K562 (cell line): ENCODE measurements at regions not wholly inside any gene's neighbourhood (a gene's known extent, or its start where the extent isn't known, plus 50 kb on each side); places are given as distances from the start of the nearest gene placed in this dataset.

Source experiments
- ATAC-seq: fragments of 200-7000 bp; cut with Tn5 transposase; 3 replicates; pipeline ENCODE4 v1.9.1; 2020; ENCODE audit warnings: moderate library complexity
- BruUV-seq: library from RNA; stranded (reverse); fragments of 400-500 nt; replicated peaks from 2 replicates; lab custom pipeline; 2021; lab: Mats Ljungman, UMichigan
- CTCF ChIA-PET: fragments of 300-600 bp; formaldehyde crosslinking; extraction: SDS; loops from one replicate; lab custom pipeline; 2021; ENCODE audit warnings: low intra/inter-chr PET ratio; lab: Yijun Ruan, JAX
- POLR2A ChIA-PET: fragments of 300-600, 350-650 bp; sonication (Branson Sonifier 250); formaldehyde crosslinking; extraction: SDS; loops from one replicate; lab custom pipeline; 2021; ENCODE audit warnings: antibody characterized with exemption, inconsistent platforms; lab: Yijun Ruan, JAX
- DNase-seq, 4 experiments: peaks; one replicate each; pipeline versions ENCODE4 v3.0.0 to v3.0.0-alpha.2; 2011 to 2018; ENCODE audit warnings: low spot score in 3 of 4, mixed read lengths in 3 of 4; ENCODE audit errors: extremely low read depth in 1 of 4
- FAIRE-seq: peaks from 2 replicates; lab custom pipeline; 2011; peaks lifted over from hg19 to GRCh38; lab: Jason Lieb, UNC
- H2AFZ ChIP-seq: 2 replicates; pipeline ENCODE4 v1.6.0; 2011; ENCODE audit warnings: low read depth, low read length, control low read depth, inconsistent platforms
- H3K27ac ChIP-seq: fragments of 200-600 bp; 3 replicates; pipeline ENCODE4 v1.8.0; 2011; ENCODE audit warnings: low read depth, mild to moderate bottlenecking, control low read depth, inconsistent platforms, low read length, moderate library complexity, mixed read lengths; ENCODE audit errors: extremely low read depth
- H3K27me3 ChIP-seq, 2 experiments: fragments of 300-600 bp in 1 of 2; 2 replicates in 1 of 2; 3 replicates in 1 of 2; pipeline versions ENCODE4 v1.6.0 to v1.8.0; 2011; ENCODE audit warnings: inconsistent platforms in 2 of 2, low read length in 2 of 2, mild to moderate bottlenecking in 1 of 2, mixed read lengths in 1 of 2, moderate library complexity in 1 of 2; ENCODE audit not compliant: control insufficient read depth in 2 of 2, insufficient read depth in 2 of 2
- H3K36me3 ChIP-seq: fragments of 300-600 bp; 3 replicates; pipeline ENCODE4 v1.8.0; 2011; ENCODE audit warnings: mild to moderate bottlenecking, low read length, inconsistent platforms; ENCODE audit not compliant: control insufficient read depth, insufficient read depth
- H3K4me1 ChIP-seq, 2 experiments: fragments of 200-600 bp in 1 of 2; replicated peaks in 1 of 2; 2 replicates in 1 of 2; 3 replicates in 1 of 2; pipeline versions ENCODE4 v1.5.1 to v1.8.0; 2011; ENCODE audit warnings: inconsistent platforms in 2 of 2, low read length in 2 of 2, mild to moderate bottlenecking in 1 of 2, mixed read lengths in 1 of 2, moderate library complexity in 1 of 2; ENCODE audit not compliant: control insufficient read depth in 2 of 2, insufficient read depth in 2 of 2
- H3K4me2 ChIP-seq: 2 replicates; pipeline ENCODE4 v1.6.1; 2011; ENCODE audit warnings: low read length, control low read depth, inconsistent platforms, mixed read lengths; ENCODE audit not compliant: insufficient read depth
- H3K4me3 ChIP-seq: fragments of 200-600 bp; sonication (generic), shearing (Covaris generic); 2 replicates; pipeline ENCODE4 v1.5.1; 2016; ENCODE audit warnings: control low read depth, inconsistent platforms
- H3K79me2 ChIP-seq: fragments of 200-600 bp; 3 replicates; pipeline ENCODE4 v1.8.0; 2011; ENCODE audit warnings: low read length, inconsistent platforms; ENCODE audit not compliant: control insufficient read depth, insufficient read depth
- H3K9ac ChIP-seq, 2 experiments: 2 replicates each; pipeline versions ENCODE4 v1.6.0 to v1.6.1; 2011; ENCODE audit warnings: low read depth in 2 of 2, low read length in 2 of 2, control low read depth in 1 of 2, inconsistent platforms in 1 of 2, mild to moderate bottlenecking in 1 of 2, mixed read lengths in 1 of 2; ENCODE audit not compliant: insufficient read depth in 1 of 2
- H3K9me1 ChIP-seq: one replicate; pipeline ENCODE4 v1.6.0; 2011; ENCODE audit warnings: inconsistent platforms, mild to moderate bottlenecking, low read length, moderate library complexity; ENCODE audit not compliant: control insufficient read depth, insufficient read depth
- H3K9me3 ChIP-seq: replicated peaks from 2 replicates; pipeline ENCODE4 v1.5.1; 2011; ENCODE audit warnings: low read depth, low read length, inconsistent platforms; ENCODE audit not compliant: control insufficient read depth, insufficient read depth
- H4K20me1 ChIP-seq: replicated peaks from 2 replicates; pipeline ENCODE4 v1.6.1; 2011; ENCODE audit warnings: low read length, inconsistent platforms, mixed read lengths; ENCODE audit not compliant: control insufficient read depth, insufficient read depth
- C11orf30 ChIP-seq: fragments of 450-650 bp; IDR thresholded peaks from 2 replicates; pipeline ENCODE4 v1.6.1; 2016; ENCODE audit warnings: low read depth, mild to moderate bottlenecking
- CBX8 ChIP-seq: fragments of 200-600 bp; sonication (generic); IDR thresholded peaks from 2 replicates; pipeline ENCODE4 v1.6.1; 2012; ENCODE audit warnings: borderline replicate concordance, mixed run types, low read depth, mild to moderate bottlenecking, moderate library complexity, mixed read lengths, low read length, control low read depth, inconsistent platforms; ENCODE audit not compliant: poor library complexity, severe bottlenecking; ENCODE audit errors: extremely low read depth
- MAFF ChIP-seq: IDR thresholded peaks from 2 replicates; pipeline ENCODE4 v1.6.1; 2012; ENCODE audit warnings: low read length, improper control_type of control experiment
- MAFG ChIP-seq: fragments of 450-650 bp; conservative IDR thresholded peaks from 2 replicates; pipeline ENCODE4 v1.6.1; 2016; ENCODE audit warnings: missing genetic modification characterization, missing compliant biosample characterization
- MAFK ChIP-seq: IDR thresholded peaks from 2 replicates; pipeline ENCODE4 v1.6.1; 2011; ENCODE audit warnings: low read length, improper control_type of control experiment
- ZNF316 ChIP-seq: fragments of 450-650 bp; IDR thresholded peaks from 2 replicates; pipeline ENCODE4 v1.6.1; 2016
- ZNF512 ChIP-seq: IDR thresholded peaks from 2 replicates; pipeline ENCODE4 v1.6.1; 2016; ENCODE audit warnings: missing genetic modification characterization, missing compliant biosample characterization
- WGBS: fragments of 100-300 bp; shearing (Covaris generic); methylation state at CpG from one replicate; pipeline ENCODE4 v1.1.6; 2016; ENCODE audit warnings: low coverage, mixed read lengths; ENCODE audit not compliant: insufficient coverage; ENCODE audit errors: missing lambda C conversion rate; 5-methylcytosine and 5-hydroxymethylcytosine counted together
- in situ Hi-C: fragments of 300-500 bp; cut with MboI; formaldehyde crosslinking; loops from 4 replicates; pipeline ENCODE4 v1.15.0; 2018; ENCODE audit warnings: inconsistent platforms, mixed read lengths
- intact Hi-C: fragments of 100-400 bp; cut with micrococcal nuclease; formaldehyde crosslinking; loops from 2 replicates; pipeline ENCODE4 v1.14.2; 2022

DNA sequence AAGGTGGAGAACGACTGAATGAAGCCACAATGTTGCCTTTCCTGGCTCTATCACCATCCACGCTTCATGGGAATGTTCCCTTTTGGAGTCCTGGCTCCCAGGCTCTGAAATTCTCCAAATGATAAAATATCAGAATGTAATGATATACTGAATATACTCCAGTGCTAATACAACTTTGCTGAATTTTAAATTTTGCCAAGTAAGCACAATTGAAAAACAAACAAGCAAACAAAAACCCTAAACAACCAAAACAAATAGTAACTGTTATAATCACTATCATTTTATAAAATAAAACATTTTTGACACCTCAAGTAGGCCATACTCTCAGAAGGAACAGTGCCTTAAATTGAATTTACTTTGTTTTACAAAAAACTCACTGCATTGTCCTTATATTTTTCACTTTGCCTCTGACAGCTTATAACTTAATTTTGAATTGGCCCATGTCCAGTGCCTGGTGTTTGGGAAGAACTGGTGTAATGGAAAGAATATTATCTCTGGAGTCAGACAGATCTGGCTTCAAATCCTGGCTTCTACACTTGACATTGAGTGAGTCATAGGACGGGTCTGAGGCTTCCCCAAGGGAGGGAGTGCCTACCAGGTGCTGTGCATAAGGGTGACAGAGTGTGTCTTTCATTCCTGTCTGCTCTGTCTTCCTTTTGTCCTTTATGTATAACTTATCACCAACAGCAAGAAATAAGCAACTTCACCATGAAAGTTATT, 698.3 kb downstream of the EPM2A start:
- Histone ChIP-seq H4K20me1 (no peaks in the 10 kb centered on the region), H3K9me1 (no peaks in the 10 kb centered on the region), H3K9ac (no peak overlapping the region), H3K4me3 (no peak overlapping the region), H3K4me2 (no peak overlapping the region), H3K27ac (no peak overlapping the region), H3K36me3 (no peaks in the 10 kb centered on the region), H3K4me1 (no peaks in the 10 kb centered on the region), H3K79me2 (no peaks in the 10 kb centered on the region), H2AFZ (no peak overlapping the region), H3K9me3 (no peaks in the 10 kb centered on the region), H3K27me3 (no peaks in the 10 kb centered on the region)
- WGBS = 0% methylated on average over 3 of the region's 3 CpGs
- CTCF ChIA-PET = no interaction called here
- intact Hi-C loops = no loop called here
- no peak for ATAC-seq
- no peak for FAIRE-seq
- no TSS peak for BruUV-seq
- in situ Hi-C loops = no loop called here
- TF ChIP-seq C11orf30 (peak; percentile 72), ZNF316 (peak; percentile 91), CBX8 (no peak), MAFF (peak; percentile 89), MAFG (tag) (peak; percentile 86), ZNF512 (tag) (no peak), MAFK (peak; percentile 88)
- POLR2A ChIA-PET = no interaction called here
- DNase-seq = peak in 1 of 4 experiments; percentile 7
